IPS DF 4.7 (cell line): ENCODE measurements at regions not wholly inside any gene's neighbourhood (a gene's known extent, or its start where the extent isn't known, plus 50 kb on each side); places are given as distances from the start of the nearest gene placed in this dataset.

Experiments used
- DNase-seq: peaks from one replicate; pipeline ENCODE4 v3.0.0-alpha.2; 2013; ENCODE audit warnings: low spot score; ENCODE audit errors: extremely low read depth

DNA sequence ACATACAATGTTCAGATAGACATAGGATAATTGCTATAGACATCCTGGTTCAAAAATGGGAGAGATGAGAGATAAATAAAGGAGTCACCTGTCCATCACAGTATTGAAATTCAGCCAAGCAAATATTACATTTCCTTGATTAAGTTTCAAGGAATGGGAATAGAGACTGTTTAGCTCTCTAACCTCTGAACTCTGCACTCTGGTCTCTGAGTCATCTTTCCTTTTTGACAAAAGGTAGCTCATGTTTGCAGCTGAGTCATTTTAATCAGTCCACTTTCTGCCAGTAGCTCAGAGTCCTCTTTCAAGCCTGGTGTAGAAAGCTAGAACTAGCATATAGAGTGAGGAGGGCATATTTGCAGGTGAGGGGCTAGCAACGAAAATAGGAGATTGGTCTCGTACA lies 51.4 kb upstream of the GJA8 start:
- DNase-seq: no peak

DNA sequence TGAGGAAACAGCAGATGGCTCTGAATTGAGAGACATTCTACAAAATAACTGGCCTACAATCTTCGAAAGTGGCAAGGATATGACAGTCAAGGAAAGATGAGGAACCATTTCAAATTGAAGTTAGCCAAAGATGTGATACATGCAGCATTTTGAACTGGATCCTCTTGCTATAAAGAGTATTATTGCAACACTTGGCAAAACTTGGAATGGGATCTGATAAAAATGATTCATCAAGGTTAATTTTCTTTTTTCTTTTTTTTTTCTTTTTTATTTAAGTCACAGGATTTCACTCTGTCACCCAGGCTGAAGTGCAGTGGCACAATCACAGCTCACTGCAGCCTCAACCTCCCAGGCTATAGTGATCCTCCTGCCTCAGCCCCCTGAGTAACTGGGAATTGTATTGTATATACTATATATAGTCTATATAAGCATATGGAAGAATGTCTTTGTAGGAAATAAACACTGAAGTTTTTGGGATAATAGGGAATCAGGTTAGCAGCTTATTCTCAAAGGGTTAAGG lies 49.8 kb upstream of the GJA8 start:
- DNase-seq: no peak
